Endothelial cell (in vitro differentiated cells): ENCODE measurements at regions not wholly inside any gene's neighbourhood (a gene's known extent, or its start where the extent isn't known, plus 50 kb on each side); places are given as distances from the start of the nearest gene placed in this dataset.

ENCODE experiments used
- DNase-seq: peaks from one replicate; pipeline ENCODE4 v3.0.0; 2021; ENCODE audit warnings: low spot score
- H3K27ac Mint-ChIP-seq: one replicate; pipeline ENCODE4 v1.8.0; 2021; ENCODE audit warnings: mixed read lengths, inconsistent platforms; ENCODE audit not compliant: unreplicated experiment
- H3K27me3 Mint-ChIP-seq: one replicate; pipeline ENCODE4 v1.8.0; 2021; ENCODE audit warnings: mild to moderate bottlenecking, moderate library complexity, mixed read lengths, inconsistent platforms; ENCODE audit not compliant: unreplicated experiment
- H3K36me3 Mint-ChIP-seq: one replicate; pipeline ENCODE4 v1.8.0; 2021; ENCODE audit warnings: mild to moderate bottlenecking, low read depth, mixed read lengths, inconsistent platforms; ENCODE audit not compliant: unreplicated experiment
- H3K4me1 Mint-ChIP-seq: one replicate; pipeline ENCODE4 v1.8.0; 2021; ENCODE audit warnings: mild to moderate bottlenecking, mixed read lengths, inconsistent platforms; ENCODE audit not compliant: unreplicated experiment
- H3K4me3 Mint-ChIP-seq: one replicate; pipeline ENCODE4 v1.8.0; 2021; ENCODE audit warnings: mild to moderate bottlenecking, mixed read lengths, inconsistent platforms; ENCODE audit not compliant: unreplicated experiment
- H3K9me3 Mint-ChIP-seq: one replicate; pipeline ENCODE4 v1.8.0; 2021; ENCODE audit warnings: mixed read lengths, inconsistent platforms; ENCODE audit not compliant: unreplicated experiment
- TF ChIP-seq, protein P1 (sequence below): fragments of 200-600 bp; sonication (generic); IDR thresholded peaks from one replicate; pipeline ENCODE4 v1.5.0; 2021; ENCODE audit warnings: antibody characterized with exemption; ENCODE audit not compliant: unreplicated experiment

- H3K9me3 Mint-ChIP-seq: no peaks in the 10 kb centered on the region
- no peak overlapping the region for H3K4me3 Mint-ChIP-seq
- no peaks in the 10 kb centered on the region for H3K27me3 Mint-ChIP-seq
- no peak overlapping the region for H3K27ac Mint-ChIP-seq
- TF ChIP-seq, protein P1, sequence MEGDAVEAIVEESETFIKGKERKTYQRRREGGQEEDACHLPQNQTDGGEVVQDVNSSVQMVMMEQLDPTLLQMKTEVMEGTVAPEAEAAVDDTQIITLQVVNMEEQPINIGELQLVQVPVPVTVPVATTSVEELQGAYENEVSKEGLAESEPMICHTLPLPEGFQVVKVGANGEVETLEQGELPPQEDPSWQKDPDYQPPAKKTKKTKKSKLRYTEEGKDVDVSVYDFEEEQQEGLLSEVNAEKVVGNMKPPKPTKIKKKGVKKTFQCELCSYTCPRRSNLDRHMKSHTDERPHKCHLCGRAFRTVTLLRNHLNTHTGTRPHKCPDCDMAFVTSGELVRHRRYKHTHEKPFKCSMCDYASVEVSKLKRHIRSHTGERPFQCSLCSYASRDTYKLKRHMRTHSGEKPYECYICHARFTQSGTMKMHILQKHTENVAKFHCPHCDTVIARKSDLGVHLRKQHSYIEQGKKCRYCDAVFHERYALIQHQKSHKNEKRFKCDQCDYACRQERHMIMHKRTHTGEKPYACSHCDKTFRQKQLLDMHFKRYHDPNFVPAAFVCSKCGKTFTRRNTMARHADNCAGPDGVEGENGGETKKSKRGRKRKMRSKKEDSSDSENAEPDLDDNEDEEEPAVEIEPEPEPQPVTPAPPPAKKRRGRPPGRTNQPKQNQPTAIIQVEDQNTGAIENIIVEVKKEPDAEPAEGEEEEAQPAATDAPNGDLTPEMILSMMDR: no peak
- H3K36me3 Mint-ChIP-seq: no peaks in the 10 kb centered on the region
- DNase-seq: no peak
- no peaks in the 10 kb centered on the region for H3K4me1 Mint-ChIP-seq
Measured at GRCh38 chr2:200079356-200079755, 124.0 kb downstream of the MAIP1 start.

DNA sequence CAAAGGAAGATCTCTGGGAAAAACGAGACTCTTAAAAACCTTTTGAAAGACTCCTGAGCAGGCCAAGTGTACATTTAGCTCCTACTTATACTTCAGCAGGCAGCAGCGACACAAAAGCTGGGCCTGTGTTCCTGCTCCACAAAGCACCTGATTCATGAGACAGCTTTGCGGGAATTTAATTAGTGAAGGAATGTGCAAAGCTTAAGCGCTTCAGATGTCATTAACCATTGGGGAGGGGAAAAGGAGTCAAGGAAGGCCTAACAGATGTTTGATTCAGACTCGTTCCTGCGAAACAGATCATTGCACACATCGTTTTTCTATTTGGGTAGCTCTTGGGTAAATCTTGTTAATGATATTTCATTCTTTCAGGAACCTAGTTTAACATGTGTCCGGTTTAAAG, 125.9 kb downstream of the MAIP1 start:
- Mint-ChIP-seq H3K36me3 (no peaks in the 10 kb centered on the region), H3K4me3 (no peak overlapping the region), H3K27ac (no peak overlapping the region), H3K4me1 (no peaks in the 10 kb centered on the region), H3K9me3 (no peaks in the 10 kb centered on the region), H3K27me3 (no peaks in the 10 kb centered on the region)
- TF ChIP-seq, protein P1: no peak
- DNase-seq: no peak

DNA sequence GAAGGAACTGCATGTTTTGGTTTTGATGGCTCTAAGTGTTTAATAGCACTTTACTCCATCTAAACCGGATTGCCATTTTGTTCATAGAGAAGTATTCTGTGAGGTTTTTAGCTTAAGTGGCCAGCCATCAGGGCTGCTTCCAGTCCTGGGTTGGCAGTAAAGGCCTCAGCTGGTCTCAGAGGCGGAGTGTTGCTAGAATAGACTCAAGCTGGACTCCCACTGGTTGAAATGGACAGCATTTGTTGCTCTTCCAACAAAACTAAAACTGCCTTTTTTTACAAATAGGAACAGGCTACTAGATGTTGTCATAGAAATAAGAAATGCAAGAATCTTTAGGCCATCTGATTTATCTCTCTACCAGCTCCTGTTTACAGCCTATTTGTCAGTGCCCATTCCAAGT, 126.4 kb downstream of the MAIP1 start:
- no peak overlapping the region for H3K27ac Mint-ChIP-seq
- H3K9me3 Mint-ChIP-seq: no peaks in the 10 kb centered on the region
- no peak overlapping the region for H3K4me3 Mint-ChIP-seq
- no peaks in the 10 kb centered on the region for H3K36me3 Mint-ChIP-seq
- TF ChIP-seq, protein P1: no peak
- no peaks in the 10 kb centered on the region for H3K4me1 Mint-ChIP-seq
- no peaks in the 10 kb centered on the region for H3K27me3 Mint-ChIP-seq
- no peak for DNase-seq

GRCh38 chr2:200084036-200084435, 128.7 kb downstream of the MAIP1 start:
- Mint-ChIP-seq H3K4me3 (no peak overlapping the region), H3K4me1 (no peaks in the 10 kb centered on the region), H3K27ac (no peak overlapping the region), H3K27me3 (no peaks in the 10 kb centered on the region), H3K36me3 (no peaks in the 10 kb centered on the region), H3K9me3 (no peaks in the 10 kb centered on the region)
- TF ChIP-seq, protein P1: no peak
- no peak for DNase-seq

- no peaks in the 10 kb centered on the region for H3K36me3 Mint-ChIP-seq
- no peaks in the 10 kb centered on the region for H3K9me3 Mint-ChIP-seq
- H3K27me3 Mint-ChIP-seq: peaks cover 1% of the 10 kb centered on the region
- peaks cover under 1% of the 10 kb centered on the region for H3K4me1 Mint-ChIP-seq
- H3K27ac Mint-ChIP-seq: no peak overlapping the region
- no peak for DNase-seq
- TF ChIP-seq, protein P1: no peak
- H3K4me3 Mint-ChIP-seq: no peak overlapping the region
Measured at GRCh38 chr2:200086911-200087310, 131.5 kb downstream of the MAIP1 start.
